CD1c-positive myeloid dendritic cell (primary cell): ENCODE measurements at regions not wholly inside any gene's neighbourhood (a gene's known extent, or its start where the extent isn't known, plus 50 kb on each side); places are given as distances from the start of the nearest gene placed in this dataset.
A peak's percentile ranks its signal among the peaks of the same experiment; 100 is the strongest.

Experiments
- DNase-seq: peaks from one replicate; pipeline ENCODE4 v3.0.0-alpha.2; 2016; ENCODE audit errors: extremely low spot score

GRCh38 chr14:51780741-51781140, 79.7 kb upstream of the GNG2 start:
- DNase-seq: no peak

GRCh38 chr14:51781381-51781780, 79.0 kb upstream of the GNG2 start:
- no peak for DNase-seq

GRCh38 chr14:51782435-51782834, 78.0 kb upstream of the GNG2 start:
- no peak for DNase-seq

DNA sequence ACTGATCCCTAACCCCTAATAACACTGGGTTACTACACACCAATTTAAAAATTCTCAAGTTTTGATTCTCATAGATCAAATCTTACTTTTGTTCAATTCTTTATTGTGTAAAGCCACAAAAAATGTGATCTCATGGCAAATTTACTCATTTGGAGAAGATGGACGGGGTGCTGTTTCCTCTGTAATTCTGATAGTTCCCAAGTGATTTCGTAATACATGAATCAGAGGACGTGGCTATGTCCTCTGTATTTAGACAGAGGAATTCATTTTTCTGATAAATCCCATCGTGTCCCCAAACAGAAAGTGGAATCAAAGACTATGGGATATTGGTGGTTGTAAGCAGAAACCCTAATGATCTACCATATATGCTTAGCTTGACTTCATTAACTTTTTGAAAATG, 76.6 kb upstream of the GNG2 start:
- peak; percentile 81 for DNase-seq

DNA sequence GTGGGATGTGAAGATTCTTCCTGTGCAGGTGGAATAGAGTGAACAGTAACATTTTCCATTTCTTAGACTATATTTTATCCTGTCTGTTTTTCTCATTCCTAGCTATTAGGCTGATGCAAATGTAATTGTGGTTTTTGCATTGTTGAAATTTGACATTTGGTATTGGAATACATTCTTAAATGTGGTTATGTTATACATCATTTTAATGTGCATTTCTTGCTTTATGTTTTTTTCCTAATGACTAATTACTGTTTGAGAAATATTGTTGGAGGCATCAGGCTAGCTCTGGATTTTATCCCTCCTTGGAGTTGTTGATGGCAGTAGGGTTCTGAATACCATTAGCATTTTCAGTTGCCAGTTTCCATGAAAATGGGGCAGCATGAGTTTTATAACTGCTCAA, 75.9 kb upstream of the GNG2 start:
- DNase-seq: no peak

DNA sequence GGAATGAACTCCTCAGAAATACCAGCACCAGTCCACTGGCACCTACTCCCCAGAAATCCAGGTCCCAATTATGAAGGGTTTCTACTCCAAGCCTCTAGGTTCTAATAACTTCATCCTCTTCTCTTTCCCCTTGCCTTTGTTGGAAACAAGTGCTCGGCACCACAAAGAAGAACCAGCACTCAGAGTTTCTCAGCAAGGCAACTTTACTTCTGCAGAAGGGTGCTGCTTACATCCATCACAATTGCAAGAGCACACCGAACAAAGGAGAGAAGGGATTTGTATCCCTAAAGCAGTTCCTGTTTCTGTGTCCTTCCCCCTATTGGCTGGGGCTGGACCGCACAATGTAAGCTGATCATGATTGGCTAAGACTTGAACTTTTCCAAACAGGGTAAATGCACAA, 74.2 kb upstream of the GNG2 start:
- DNase-seq: no peak

DNA sequence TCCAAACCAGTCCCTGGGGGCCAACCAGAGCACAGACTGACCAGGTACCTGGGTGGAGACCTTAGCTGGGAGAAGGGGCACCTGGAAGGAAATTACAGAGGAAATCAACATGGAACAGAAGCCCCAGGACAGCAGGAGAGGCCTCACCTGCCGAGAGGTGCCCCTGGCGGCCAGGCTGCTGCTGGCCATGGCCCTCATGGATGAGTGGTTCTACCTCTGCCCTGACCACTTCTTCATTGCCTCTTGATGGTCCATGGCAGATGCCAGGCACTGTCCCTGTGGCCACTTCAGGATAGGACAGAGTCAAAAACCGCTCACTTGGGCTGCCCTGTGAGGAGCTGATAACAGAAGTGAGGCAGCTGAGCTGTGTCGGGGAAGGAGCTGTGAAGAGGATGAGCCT, 73.1 kb upstream of the GNG2 start:
- no peak for DNase-seq

DNA sequence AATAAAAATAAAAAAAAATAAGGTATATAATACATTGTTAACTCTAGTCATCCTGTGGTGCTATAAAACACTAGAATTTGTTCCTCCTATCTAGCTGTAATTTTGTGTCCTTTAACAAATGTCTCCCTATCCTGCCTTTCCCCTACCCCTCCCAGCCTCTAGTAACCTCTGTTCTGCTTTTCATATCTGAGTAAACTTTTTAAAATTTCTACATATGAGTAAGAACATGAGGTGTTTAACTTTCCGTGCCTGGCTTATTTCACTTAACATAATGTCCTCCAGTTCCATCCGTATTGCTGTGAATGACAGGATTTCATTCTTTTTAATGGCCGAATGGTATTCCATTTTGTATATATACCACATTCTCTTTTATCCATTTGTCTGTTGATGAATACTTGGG, 71.3 kb upstream of the GNG2 start:
- DNase-seq: peak; percentile 50

DNA sequence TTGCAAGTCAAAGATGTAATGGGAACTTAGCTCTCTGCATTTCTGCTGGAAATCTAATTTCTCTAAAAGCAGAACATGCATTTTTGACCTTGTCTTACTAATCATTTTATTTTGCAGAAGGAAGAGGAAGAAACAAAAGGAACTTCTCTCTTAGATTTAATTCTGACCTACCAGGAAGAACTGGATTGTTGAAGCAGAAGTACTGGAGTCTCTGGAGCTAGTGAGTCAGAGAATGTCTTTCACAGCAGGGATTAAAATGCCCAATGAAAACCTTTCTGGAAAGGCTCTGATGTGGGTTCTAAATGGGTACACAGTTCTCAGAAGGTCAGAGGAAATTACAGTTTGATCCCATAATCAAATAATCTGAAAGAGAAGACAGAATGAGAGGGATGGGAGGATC, 70.8 kb upstream of the GNG2 start:
- peak; percentile 79 for DNase-seq

DNA sequence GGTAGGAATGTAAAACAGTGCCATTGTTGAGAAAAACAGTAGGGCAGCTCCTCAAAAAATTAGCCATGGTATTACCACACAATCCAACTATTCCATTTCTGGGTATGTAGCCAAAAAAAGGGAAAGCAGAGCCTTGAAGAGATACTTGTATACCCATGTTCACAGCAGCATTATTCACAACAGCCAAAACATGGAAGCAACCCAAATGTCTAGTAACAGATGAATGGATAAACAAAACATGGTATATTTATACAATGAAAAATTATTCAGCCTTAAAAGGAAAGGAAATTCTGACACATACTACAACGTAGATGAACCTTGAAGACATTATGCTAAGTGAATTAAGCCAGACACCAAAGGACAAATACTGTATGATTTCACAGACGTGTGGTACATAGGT, 67.6 kb upstream of the GNG2 start:
- DNase-seq: no peak

DNA sequence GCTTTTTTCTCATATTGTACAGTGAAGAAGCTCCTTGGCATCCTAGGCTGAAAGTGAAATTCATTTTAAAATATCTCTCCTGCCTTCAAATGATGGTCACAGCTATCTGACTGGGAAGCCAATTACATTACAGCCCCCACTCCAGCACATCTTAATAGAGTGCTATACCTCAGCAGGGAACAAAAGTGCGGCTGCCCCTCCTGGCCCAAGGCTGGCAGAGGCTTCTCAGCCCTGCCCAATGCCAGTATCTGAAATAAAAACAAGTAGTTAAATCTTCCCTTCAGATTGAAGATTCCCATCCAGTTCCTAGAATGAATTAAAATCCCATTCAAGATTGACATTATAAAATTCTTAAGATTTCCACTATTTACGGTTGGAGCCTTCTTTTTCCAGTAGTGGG, 54.9 kb upstream of the GNG2 start:
- DNase-seq: no peak

- DNase-seq: no peak
These were observed 54.1 kb upstream of the GNG2 start for GRCh38 chr14:51806026-51807023.

- no peak for DNase-seq
These were observed 53.1 kb upstream of the GNG2 start for GRCh38 chr14:51807356-51807755.
